ENCODE measurements at regions not wholly inside any gene's neighbourhood (a gene's known extent, or its start where the extent isn't known, plus 50 kb on each side); places are given as distances from the start of the nearest gene placed in this dataset.

DNA sequence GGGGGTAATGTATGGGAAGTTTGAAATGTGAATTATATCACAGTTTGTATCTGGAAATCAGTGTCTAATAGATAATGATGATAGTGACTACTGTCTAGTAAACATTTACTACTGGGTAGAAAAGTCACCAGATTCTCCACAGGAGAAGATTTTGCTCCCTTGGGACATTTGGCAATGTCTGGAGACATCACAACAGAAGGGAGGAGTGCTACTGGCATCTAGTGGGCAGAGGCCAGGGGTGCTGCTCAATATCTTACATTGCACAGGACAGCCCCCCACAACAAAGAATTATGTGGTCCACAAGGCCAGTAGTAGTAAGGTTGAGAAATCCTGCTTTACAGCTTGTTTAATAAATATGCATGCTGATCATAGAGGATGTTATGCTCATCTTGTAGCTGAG lies 92.3 kb upstream of the PRPS1L1 start:
- TF ChIP-seq, protein P1, sequence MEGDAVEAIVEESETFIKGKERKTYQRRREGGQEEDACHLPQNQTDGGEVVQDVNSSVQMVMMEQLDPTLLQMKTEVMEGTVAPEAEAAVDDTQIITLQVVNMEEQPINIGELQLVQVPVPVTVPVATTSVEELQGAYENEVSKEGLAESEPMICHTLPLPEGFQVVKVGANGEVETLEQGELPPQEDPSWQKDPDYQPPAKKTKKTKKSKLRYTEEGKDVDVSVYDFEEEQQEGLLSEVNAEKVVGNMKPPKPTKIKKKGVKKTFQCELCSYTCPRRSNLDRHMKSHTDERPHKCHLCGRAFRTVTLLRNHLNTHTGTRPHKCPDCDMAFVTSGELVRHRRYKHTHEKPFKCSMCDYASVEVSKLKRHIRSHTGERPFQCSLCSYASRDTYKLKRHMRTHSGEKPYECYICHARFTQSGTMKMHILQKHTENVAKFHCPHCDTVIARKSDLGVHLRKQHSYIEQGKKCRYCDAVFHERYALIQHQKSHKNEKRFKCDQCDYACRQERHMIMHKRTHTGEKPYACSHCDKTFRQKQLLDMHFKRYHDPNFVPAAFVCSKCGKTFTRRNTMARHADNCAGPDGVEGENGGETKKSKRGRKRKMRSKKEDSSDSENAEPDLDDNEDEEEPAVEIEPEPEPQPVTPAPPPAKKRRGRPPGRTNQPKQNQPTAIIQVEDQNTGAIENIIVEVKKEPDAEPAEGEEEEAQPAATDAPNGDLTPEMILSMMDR (IDR thresholded peaks at IDR 0.05): no peak
- TF ChIP-seq POLR2A (IDR thresholded peaks at IDR 0.05): no peak

All from right lobe of liver (tissue), 4 donors.